Mammary epithelial cell (primary cell): ENCODE measurements at regions not wholly inside any gene's neighbourhood (a gene's known extent, or its start where the extent isn't known, plus 50 kb on each side); places are given as distances from the start of the nearest gene placed in this dataset.

Experiments
- CTCF ChIP-seq, 2 donors: IDR thresholded peaks in 1 of 2; conservative IDR thresholded peaks in 1 of 2; 2 replicates each; pipeline ENCODE4 v1.5.1; 2011 to 2012; ENCODE audit warnings: inconsistent platforms in 2 of 2, low read length in 2 of 2, mild to moderate bottlenecking in 2 of 2, control low read depth in 1 of 2, low read depth in 1 of 2; ENCODE audit not compliant: insufficient read depth in 1 of 2; ENCODE audit errors: extremely low read depth in 1 of 2
- EZH2 ChIP-seq: IDR thresholded peaks from 2 replicates; pipeline ENCODE4 v1.6.1; 2012; ENCODE audit warnings: low read length, inconsistent platforms, borderline replicate concordance

GRCh38 chr4:161260819-161261218, 903.0 kb downstream of the FSTL5 start:
- no peak for TF ChIP-seq CTCF (conservative IDR thresholded peaks at IDR 0.05 in 1 of 2, IDR thresholded peaks at IDR 0.05 in 1 of 2; ENCODE audit: extremely low read depth in 1 of 2, insufficient read depth in 1 of 2, low read depth in 1 of 2, low read length in 2 of 2)
- TF ChIP-seq EZH2, result no peak
